GM19395 (cell line): ENCODE measurements at regions not wholly inside any gene's neighbourhood (a gene's known extent, or its start where the extent isn't known, plus 50 kb on each side); places are given as distances from the start of the nearest gene placed in this dataset.

Source experiments
- ATAC-seq: cut with Tn5 transposase; IDR thresholded peaks from one replicate; pipeline ENCODE4 v1.9.1; 2021; ENCODE audit warnings: mild to moderate bottlenecking, moderate library complexity; ENCODE audit not compliant: unreplicated experiment

GRCh38 chr5:12805165-12805698, 901.0 kb upstream of the CTNND2 start:
- ATAC-seq = no peak

- ATAC-seq = no peak
Measured at GRCh38 chr5:12799165-12799564, 894.9 kb upstream of the CTNND2 start.

- no peak for ATAC-seq
Measured at GRCh38 chr5:12795333-12795663, 891.1 kb upstream of the CTNND2 start.

GRCh38 chr5:12794476-12795332, 890.5 kb upstream of the CTNND2 start:
- ATAC-seq = no peak

- no peak for ATAC-seq
Measured at GRCh38 chr5:12793373-12793772, 889.1 kb upstream of the CTNND2 start.

GRCh38 chr5:12780536-12780935, 876.3 kb upstream of the CTNND2 start:
- ATAC-seq = no peak

- no peak for ATAC-seq
Measured at GRCh38 chr5:12777342-12777741, 873.1 kb upstream of the CTNND2 start.

- ATAC-seq = no peak
Measured at GRCh38 chr5:12772276-12772675, 868.0 kb upstream of the CTNND2 start.

GRCh38 chr5:12759377-12759776, 855.1 kb upstream of the CTNND2 start:
- ATAC-seq = no peak

- ATAC-seq = no peak
Measured at GRCh38 chr5:12757035-12757434, 852.8 kb upstream of the CTNND2 start.

GRCh38 chr5:12745537-12745936, 841.3 kb upstream of the CTNND2 start:
- ATAC-seq = no peak

GRCh38 chr5:12743582-12743981, 839.3 kb upstream of the CTNND2 start:
- no peak for ATAC-seq

GRCh38 chr5:12730354-12730753, 826.1 kb upstream of the CTNND2 start:
- ATAC-seq = no peak

GRCh38 chr5:12716664-12717063, 812.4 kb upstream of the CTNND2 start:
- no peak for ATAC-seq

GRCh38 chr5:12707560-12707959, 803.3 kb upstream of the CTNND2 start:
- ATAC-seq = no peak

- no peak for ATAC-seq
Measured at GRCh38 chr5:12704955-12705354, 800.7 kb upstream of the CTNND2 start.

- no peak for ATAC-seq
Measured at GRCh38 chr5:12703254-12703653, 799.0 kb upstream of the CTNND2 start.

GRCh38 chr5:12695651-12696050, 791.4 kb upstream of the CTNND2 start:
- no peak for ATAC-seq

- ATAC-seq = no peak
Measured at GRCh38 chr5:12691330-12691729, 787.1 kb upstream of the CTNND2 start.

- no peak for ATAC-seq
Measured at GRCh38 chr5:12690361-12690760, 786.1 kb upstream of the CTNND2 start.

- no peak for ATAC-seq
Measured at GRCh38 chr5:12683249-12683648, 779.0 kb upstream of the CTNND2 start.

GRCh38 chr5:12679731-12680130, 775.5 kb upstream of the CTNND2 start:
- no peak for ATAC-seq

- no peak for ATAC-seq
Measured at GRCh38 chr5:12675959-12676358, 771.7 kb upstream of the CTNND2 start.
